ENCODE measurements at regions not wholly inside any gene's neighbourhood (a gene's known extent, or its start where the extent isn't known, plus 50 kb on each side); places are given as distances from the start of the nearest gene placed in this dataset.

DNA sequence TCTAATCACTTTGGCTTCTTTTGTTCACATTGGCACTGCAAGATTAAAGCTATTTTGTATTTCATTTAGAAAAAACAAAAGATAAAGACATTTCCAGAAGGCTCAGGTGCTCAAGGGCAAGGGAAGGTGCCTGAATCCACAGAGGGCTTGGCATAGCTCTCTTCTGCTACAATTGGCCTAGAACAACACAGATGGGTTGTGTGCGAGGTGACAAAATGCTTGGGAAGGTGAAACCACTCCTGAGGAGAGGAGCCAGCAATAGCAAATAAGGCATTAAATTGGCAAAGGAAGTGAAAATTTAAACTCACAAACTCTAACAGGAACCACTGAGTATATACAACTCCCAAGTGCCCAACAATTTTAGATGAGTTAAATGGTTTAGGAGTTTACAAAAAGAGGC is 1290.4 kb upstream of the CHAC2 start:
- Histone ChIP-seq H3K4ac (ENCODE audit: low read depth, low read length) (no peak overlapping the region), H3K9me3 (ENCODE audit: insufficient read depth, low read depth, low read length) (no peaks in the 10 kb centered on the region), H3K36me3 (ENCODE audit: control insufficient read depth in 1 of 2, insufficient read depth in 2 of 2, low read length in 2 of 2) (no peaks in the 10 kb centered on the region), H2AFZ (ENCODE audit: insufficient read depth, low read length, poor library complexity) (no peak overlapping the region), H2BK12ac (ENCODE audit: low read length) (no peak overlapping the region), H3K27me3 (ENCODE audit: insufficient read depth, low read length) (no peaks in the 10 kb centered on the region), H2AK5ac (ENCODE audit: low read length) (no peak overlapping the region), H3K4me3 (ENCODE audit: low read depth, low read length) (no peak overlapping the region), H4K12ac (ENCODE audit: low read depth, low read length) (no peak overlapping the region), H4K91ac (ENCODE audit: low read depth, low read length) (no peak overlapping the region), H3K4me2 (ENCODE audit: low read length) (no peak overlapping the region), H2BK5ac (ENCODE audit: low read depth, low read length, poor library complexity) (no peak overlapping the region), H3K79me2 (ENCODE audit: control insufficient read depth, insufficient read depth, low read length, poor library complexity) (no peaks in the 10 kb centered on the region), H3K23ac (ENCODE audit: low read length) (no peak overlapping the region), H3K14ac (ENCODE audit: low read length) (no peak overlapping the region), H3K79me1 (ENCODE audit: low read length) (no peaks in the 10 kb centered on the region), H3K4me1 (ENCODE audit: control insufficient read depth in 1 of 2, insufficient read depth in 2 of 2, low read length in 2 of 2) (no peaks in the 10 kb centered on the region), H2BK120ac (ENCODE audit: insufficient read depth, low read length, poor library complexity) (no peak overlapping the region), H3K18ac (ENCODE audit: low read length) (no peak overlapping the region), H4K8ac (ENCODE audit: low read depth, low read length) (no peak overlapping the region), H3K9ac (ENCODE audit: low read length) (no peak overlapping the region), H3K27ac (ENCODE audit: low read depth, low read length) (no peak overlapping the region)
- no peak for DNase-seq
- no CpG with 5 or more reads among the region's 1 CpG for WGBS (ENCODE audit: extremely low coverage, insufficient coverage, insufficient read length)

DNA sequence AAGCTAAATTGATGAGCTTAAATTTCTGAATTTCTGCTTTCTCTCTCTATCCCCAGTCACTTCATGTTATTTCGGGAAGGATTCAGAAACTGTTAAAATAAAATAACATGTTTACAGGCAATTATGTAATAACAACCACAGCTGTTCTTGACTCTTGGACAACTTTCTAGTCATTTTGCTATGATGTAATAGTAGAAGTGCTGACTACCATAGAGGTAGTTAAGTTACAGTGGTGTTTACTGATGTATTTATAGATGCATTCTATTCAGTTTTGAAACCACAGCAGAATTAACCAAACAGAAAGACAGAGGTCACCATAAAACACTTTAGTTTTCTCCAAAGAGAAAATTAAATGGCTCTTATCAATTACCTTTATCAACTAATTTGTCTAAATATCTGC is 1292.0 kb upstream of the CHAC2 start:
- no peak for DNase-seq
- H3K4me2 ChIP-seq (ENCODE audit: low read length), result no peak overlapping the region
- no peak overlapping the region for H4K91ac ChIP-seq (ENCODE audit: low read depth, low read length)
- H3K79me2 ChIP-seq (ENCODE audit: control insufficient read depth, insufficient read depth, low read length, poor library complexity), result no peaks in the 10 kb centered on the region
- WGBS (ENCODE audit: extremely low coverage, insufficient coverage, insufficient read length), result no CpG with 5 or more reads among the region's 1 CpG
- H4K12ac ChIP-seq (ENCODE audit: low read depth, low read length), result no peak overlapping the region
- no peaks in the 10 kb centered on the region for H3K4me1 ChIP-seq (ENCODE audit: control insufficient read depth in 1 of 2, insufficient read depth in 2 of 2, low read length in 2 of 2)
- H3K14ac ChIP-seq (ENCODE audit: low read length), result no peak overlapping the region
- H2AFZ ChIP-seq (ENCODE audit: insufficient read depth, low read length, poor library complexity), result no peak overlapping the region
- no peak overlapping the region for H2AK5ac ChIP-seq (ENCODE audit: low read length)
- H3K4me3 ChIP-seq (ENCODE audit: low read depth, low read length), result no peak overlapping the region
- no peak overlapping the region for H3K23ac ChIP-seq (ENCODE audit: low read length)
- no peak overlapping the region for H3K9ac ChIP-seq (ENCODE audit: low read length)
- H4K8ac ChIP-seq (ENCODE audit: low read depth, low read length), result no peak overlapping the region
- no peaks in the 10 kb centered on the region for H3K79me1 ChIP-seq (ENCODE audit: low read length)
- H3K9me3 ChIP-seq (ENCODE audit: insufficient read depth, low read depth, low read length), result peaks cover 2% of the 10 kb centered on the region
- H2BK120ac ChIP-seq (ENCODE audit: insufficient read depth, low read length, poor library complexity), result no peak overlapping the region
- no peak overlapping the region for H3K27ac ChIP-seq (ENCODE audit: low read depth, low read length)
- H3K18ac ChIP-seq (ENCODE audit: low read length), result no peak overlapping the region
- no peaks in the 10 kb centered on the region for H3K27me3 ChIP-seq (ENCODE audit: insufficient read depth, low read length)
- no peak overlapping the region for H2BK12ac ChIP-seq (ENCODE audit: low read length)
- H2BK5ac ChIP-seq (ENCODE audit: low read depth, low read length, poor library complexity), result no peak overlapping the region
- H3K36me3 ChIP-seq (ENCODE audit: control insufficient read depth in 1 of 2, insufficient read depth in 2 of 2, low read length in 2 of 2), result no peaks in the 10 kb centered on the region
- H3K4ac ChIP-seq (ENCODE audit: low read depth, low read length), result no peak overlapping the region

DNA sequence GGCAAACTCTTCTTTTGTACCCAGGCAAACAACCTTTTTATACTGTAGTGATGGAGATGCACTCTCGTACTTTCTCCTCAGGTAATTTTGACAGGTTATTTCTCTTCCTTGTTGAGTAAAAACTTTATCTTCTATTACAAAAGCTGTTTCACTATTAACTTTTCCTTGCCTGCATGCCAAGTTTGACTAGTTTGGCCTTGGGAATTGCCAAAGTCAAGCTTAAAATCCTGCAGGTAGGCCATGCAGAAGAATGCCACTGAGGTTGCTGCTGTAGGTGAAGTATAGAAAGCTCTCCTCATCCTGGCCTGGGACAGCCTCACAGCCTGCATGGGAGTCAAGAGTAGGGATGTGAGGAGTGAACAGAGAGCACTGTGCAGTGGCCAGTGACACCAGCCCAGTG is 1293.5 kb upstream of the CHAC2 start:
- Histone ChIP-seq H3K4me3 (ENCODE audit: low read depth, low read length) (no peak overlapping the region), H2BK12ac (ENCODE audit: low read length) (no peak overlapping the region), H3K4me1 (ENCODE audit: control insufficient read depth in 1 of 2, insufficient read depth in 2 of 2, low read length in 2 of 2) (no peaks in the 10 kb centered on the region), H3K4ac (ENCODE audit: low read depth, low read length) (no peak overlapping the region), H3K27ac (ENCODE audit: low read depth, low read length) (no peak overlapping the region), H3K14ac (ENCODE audit: low read length) (no peak overlapping the region), H2AK5ac (ENCODE audit: low read length) (no peak overlapping the region), H3K36me3 (ENCODE audit: control insufficient read depth in 1 of 2, insufficient read depth in 2 of 2, low read length in 2 of 2) (no peaks in the 10 kb centered on the region), H3K79me1 (ENCODE audit: low read length) (no peaks in the 10 kb centered on the region), H3K18ac (ENCODE audit: low read length) (no peak overlapping the region), H4K12ac (ENCODE audit: low read depth, low read length) (no peak overlapping the region), H3K9ac (ENCODE audit: low read length) (no peak overlapping the region), H4K91ac (ENCODE audit: low read depth, low read length) (no peak overlapping the region), H3K23ac (ENCODE audit: low read length) (no peak overlapping the region), H2AFZ (ENCODE audit: insufficient read depth, low read length, poor library complexity) (no peak overlapping the region), H3K79me2 (ENCODE audit: control insufficient read depth, insufficient read depth, low read length, poor library complexity) (no peaks in the 10 kb centered on the region), H2BK120ac (ENCODE audit: insufficient read depth, low read length, poor library complexity) (no peak overlapping the region), H3K4me2 (ENCODE audit: low read length) (no peak overlapping the region), H3K9me3 (ENCODE audit: insufficient read depth, low read depth, low read length) (peaks cover 2% of the 10 kb centered on the region), H2BK5ac (ENCODE audit: low read depth, low read length, poor library complexity) (no peak overlapping the region), H3K27me3 (ENCODE audit: insufficient read depth, low read length) (no peaks in the 10 kb centered on the region), H4K8ac (ENCODE audit: low read depth, low read length) (no peak overlapping the region)
- DNase-seq, result no peak
- WGBS (ENCODE audit: extremely low coverage, insufficient coverage, insufficient read length), result no CpG with 5 or more reads among the region's 1 CpG

DNA sequence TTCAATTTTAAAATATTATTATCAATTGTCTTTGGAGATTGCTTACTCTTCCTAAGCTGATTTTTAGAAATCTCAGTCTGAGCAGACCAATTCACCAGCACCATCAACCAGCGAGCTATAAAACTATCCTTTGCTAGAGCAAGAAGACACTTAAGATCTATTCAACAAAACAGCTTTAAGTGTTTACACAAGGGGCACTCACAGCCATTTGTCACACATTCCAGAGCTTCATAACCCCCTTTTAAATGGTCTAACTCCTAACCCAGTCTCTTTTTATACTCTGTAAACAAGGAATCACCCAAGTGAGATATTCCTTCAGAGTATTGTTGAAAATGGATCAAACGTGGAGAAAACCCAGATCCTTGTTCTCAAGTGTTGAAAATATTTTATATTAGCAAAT is 1294.1 kb upstream of the CHAC2 start:
- no peak overlapping the region for H2AK5ac ChIP-seq (ENCODE audit: low read length)
- no peaks in the 10 kb centered on the region for H3K36me3 ChIP-seq (ENCODE audit: control insufficient read depth in 1 of 2, insufficient read depth in 2 of 2, low read length in 2 of 2)
- no peaks in the 10 kb centered on the region for H3K27me3 ChIP-seq (ENCODE audit: insufficient read depth, low read length)
- no peak overlapping the region for H3K4ac ChIP-seq (ENCODE audit: low read depth, low read length)
- H4K91ac ChIP-seq (ENCODE audit: low read depth, low read length), result no peak overlapping the region
- no peak for DNase-seq
- no peak overlapping the region for H3K23ac ChIP-seq (ENCODE audit: low read length)
- no peak overlapping the region for H3K4me3 ChIP-seq (ENCODE audit: low read depth, low read length)
- no peak overlapping the region for H3K4me2 ChIP-seq (ENCODE audit: low read length)
- H2BK120ac ChIP-seq (ENCODE audit: insufficient read depth, low read length, poor library complexity), result no peak overlapping the region
- no peaks in the 10 kb centered on the region for H3K79me1 ChIP-seq (ENCODE audit: low read length)
- H2BK5ac ChIP-seq (ENCODE audit: low read depth, low read length, poor library complexity), result no peak overlapping the region
- no peak overlapping the region for H2BK12ac ChIP-seq (ENCODE audit: low read length)
- no peaks in the 10 kb centered on the region for H3K4me1 ChIP-seq (ENCODE audit: control insufficient read depth in 1 of 2, insufficient read depth in 2 of 2, low read length in 2 of 2)
- no CpG with 5 or more reads among the region's 2 CpGs for WGBS (ENCODE audit: extremely low coverage, insufficient coverage, insufficient read length)
- no peak overlapping the region for H2AFZ ChIP-seq (ENCODE audit: insufficient read depth, low read length, poor library complexity)
- no peak overlapping the region for H3K14ac ChIP-seq (ENCODE audit: low read length)
- no peaks in the 10 kb centered on the region for H3K79me2 ChIP-seq (ENCODE audit: control insufficient read depth, insufficient read depth, low read length, poor library complexity)
- H3K9me3 ChIP-seq (ENCODE audit: insufficient read depth, low read depth, low read length), result peaks cover 2% of the 10 kb centered on the region
- no peak overlapping the region for H3K18ac ChIP-seq (ENCODE audit: low read length)
- H4K12ac ChIP-seq (ENCODE audit: low read depth, low read length), result no peak overlapping the region
- no peak overlapping the region for H4K8ac ChIP-seq (ENCODE audit: low read depth, low read length)
- H3K9ac ChIP-seq (ENCODE audit: low read length), result no peak overlapping the region
- H3K27ac ChIP-seq (ENCODE audit: low read depth, low read length), result no peak overlapping the region

All from trophoblast cell (in vitro differentiated cells and primary cell).